Loucy (cell line): ENCODE measurements at regions not wholly inside any gene's neighbourhood (a gene's known extent, or its start where the extent isn't known, plus 50 kb on each side); places are given as distances from the start of the nearest gene placed in this dataset.
"Not testable (repeated sequence)": the region's sequence is repeated elsewhere in the genome, so short reads cannot be mapped to it uniquely, and the experiment has no call there.

Source experiments
- H2AFZ ChIP-seq: fragments of 200-600 bp; sonication (generic); 2 replicates; pipeline ENCODE4 v1.6.0; 2016; ENCODE audit warnings: antibody characterized with exemption, mild to moderate bottlenecking, low read length, moderate library complexity
- H3F3A ChIP-seq: fragments of 200-600 bp; 2 replicates; pipeline ENCODE4 v1.6.0; 2016; ENCODE audit warnings: antibody characterized with exemption, low read depth, mild to moderate bottlenecking
- H3K27me3 ChIP-seq: fragments of 200-600 bp; sonication (generic); 2 replicates; pipeline ENCODE4 v1.6.1; 2014; ENCODE audit warnings: low read length, mild to moderate bottlenecking; ENCODE audit not compliant: insufficient read depth, poor library complexity, severe bottlenecking
- H3K36me3 ChIP-seq: fragments of 200-600 bp; sonication (generic); 2 replicates; pipeline ENCODE4 v1.6.1; 2016; ENCODE audit warnings: low read length; ENCODE audit not compliant: insufficient read depth
- H3K4me1 ChIP-seq: fragments of 200-600 bp; sonication (generic); 2 replicates; pipeline ENCODE4 v1.5.1; 2014; ENCODE audit warnings: low read length, mild to moderate bottlenecking; ENCODE audit not compliant: insufficient read depth, poor library complexity, severe bottlenecking
- H3K4me2 ChIP-seq: fragments of 200-600 bp; sonication (generic); 2 replicates; pipeline ENCODE4 v1.6.0; 2014; ENCODE audit warnings: antibody characterized with exemption, low read length, low read depth, mild to moderate bottlenecking; ENCODE audit not compliant: poor library complexity, severe bottlenecking
- H3K4me3 ChIP-seq: fragments of 200-600 bp; sonication (generic); 2 replicates; pipeline ENCODE4 v1.5.1; 2014; ENCODE audit warnings: low read length, mild to moderate bottlenecking, mixed read lengths; ENCODE audit not compliant: poor library complexity, severe bottlenecking
- H3K79me2 ChIP-seq: fragments of 200-600 bp; sonication (generic); 2 replicates; pipeline ENCODE4 v1.6.1; 2014; ENCODE audit warnings: low read length; ENCODE audit not compliant: insufficient read depth
- H3K9ac ChIP-seq: fragments of 200-600 bp; sonication (generic); 2 replicates; pipeline ENCODE4 v1.6.0; 2014; ENCODE audit warnings: mild to moderate bottlenecking, low read depth, low read length, moderate library complexity; ENCODE audit not compliant: poor library complexity, severe bottlenecking
- H3K9me2 ChIP-seq: fragments of 200-600 bp; sonication (generic); replicated peaks from 2 replicates; pipeline ENCODE4 v1.6.1; 2016; ENCODE audit warnings: low read depth, low read length, mixed read lengths
- H3K9me3 ChIP-seq: fragments of 200-600 bp; sonication (generic); 2 replicates; pipeline ENCODE4 v1.6.1; 2014; ENCODE audit warnings: mild to moderate bottlenecking, antibody characterized with exemption, low read length, low read depth; ENCODE audit not compliant: insufficient read depth
- H4K20me1 ChIP-seq: fragments of 200-600 bp; sonication (generic); 2 replicates; pipeline ENCODE4 v1.6.0; 2014; ENCODE audit warnings: antibody characterized with exemption, low read length, mild to moderate bottlenecking; ENCODE audit not compliant: insufficient read depth, poor library complexity, severe bottlenecking
- EZH2phosphoT487 ChIP-seq: fragments of 200-600 bp; IDR thresholded peaks from 2 replicates; pipeline ENCODE4 v1.6.1; 2018; ENCODE audit warnings: antibody characterized with exemption, mild to moderate bottlenecking, moderate library complexity, borderline replicate concordance
- TF ChIP-seq, protein P1 (sequence below): fragments of 200-600 bp; sonication (generic); conservative IDR thresholded peaks from 2 replicates; pipeline ENCODE4 v1.5.1; 2014; ENCODE audit warnings: mild to moderate bottlenecking, antibody characterized with exemption, low read length

DNA sequence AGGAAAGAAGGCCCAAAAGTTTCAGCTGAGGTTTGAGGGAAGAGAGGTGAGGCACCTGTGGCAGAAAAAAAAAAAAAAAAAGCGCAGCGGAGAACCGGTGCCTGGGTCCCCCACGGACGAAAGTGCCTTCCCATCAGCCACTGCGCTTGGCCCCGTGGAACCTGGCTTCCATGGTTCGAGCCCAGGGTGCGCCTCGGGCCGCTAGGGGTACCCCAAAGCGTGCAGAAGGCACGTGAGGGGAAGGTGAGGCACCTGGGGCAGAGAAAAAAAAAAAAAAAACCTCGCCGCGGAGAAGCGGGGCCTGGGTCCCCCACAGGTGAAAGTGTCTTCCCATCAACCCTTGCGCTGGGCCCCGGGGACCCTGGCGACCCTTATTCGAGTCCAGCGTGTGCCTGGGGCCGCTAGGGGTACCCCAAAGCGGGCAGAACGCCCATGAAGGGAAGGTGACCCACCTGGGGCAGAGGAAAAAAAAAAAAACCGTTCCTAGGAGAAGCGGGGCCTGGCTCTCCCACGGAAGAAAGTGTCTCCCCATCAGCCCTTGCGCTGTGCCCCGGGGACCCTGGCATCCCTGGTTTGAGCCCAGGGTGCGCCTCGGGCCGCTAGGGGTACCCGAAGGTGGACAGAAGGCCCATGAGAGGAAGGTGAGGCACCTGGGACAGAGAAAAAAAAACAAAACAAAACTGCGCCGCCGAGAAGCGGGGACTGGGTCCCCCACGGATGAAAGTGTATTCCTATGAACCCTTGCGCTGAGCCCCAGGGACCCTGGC lies 228.6 kb downstream of the CCDC74A start:
- Histone ChIP-seq H3K4me2 (no peak overlapping the region), H3K4me3 (no peak overlapping the region), H3F3A (no peaks in the 10 kb centered on the region), H3K4me1 (no peaks in the 10 kb centered on the region), H3K79me2 (no peaks in the 10 kb centered on the region), H3K27me3 (no peaks in the 10 kb centered on the region), H3K9ac (no peak overlapping the region), H3K9me3 (no peaks in the 10 kb centered on the region; the same call in 1 of the 2 replicates), H2AFZ (no peak overlapping the region), H4K20me1 (no peaks in the 10 kb centered on the region), H3K9me2 (no peaks in the 10 kb centered on the region), H3K36me3 (no peaks in the 10 kb centered on the region)
- TF ChIP-seq, protein P1, sequence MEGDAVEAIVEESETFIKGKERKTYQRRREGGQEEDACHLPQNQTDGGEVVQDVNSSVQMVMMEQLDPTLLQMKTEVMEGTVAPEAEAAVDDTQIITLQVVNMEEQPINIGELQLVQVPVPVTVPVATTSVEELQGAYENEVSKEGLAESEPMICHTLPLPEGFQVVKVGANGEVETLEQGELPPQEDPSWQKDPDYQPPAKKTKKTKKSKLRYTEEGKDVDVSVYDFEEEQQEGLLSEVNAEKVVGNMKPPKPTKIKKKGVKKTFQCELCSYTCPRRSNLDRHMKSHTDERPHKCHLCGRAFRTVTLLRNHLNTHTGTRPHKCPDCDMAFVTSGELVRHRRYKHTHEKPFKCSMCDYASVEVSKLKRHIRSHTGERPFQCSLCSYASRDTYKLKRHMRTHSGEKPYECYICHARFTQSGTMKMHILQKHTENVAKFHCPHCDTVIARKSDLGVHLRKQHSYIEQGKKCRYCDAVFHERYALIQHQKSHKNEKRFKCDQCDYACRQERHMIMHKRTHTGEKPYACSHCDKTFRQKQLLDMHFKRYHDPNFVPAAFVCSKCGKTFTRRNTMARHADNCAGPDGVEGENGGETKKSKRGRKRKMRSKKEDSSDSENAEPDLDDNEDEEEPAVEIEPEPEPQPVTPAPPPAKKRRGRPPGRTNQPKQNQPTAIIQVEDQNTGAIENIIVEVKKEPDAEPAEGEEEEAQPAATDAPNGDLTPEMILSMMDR: no peak
- TF ChIP-seq EZH2phosphoT487: no peak

DNA sequence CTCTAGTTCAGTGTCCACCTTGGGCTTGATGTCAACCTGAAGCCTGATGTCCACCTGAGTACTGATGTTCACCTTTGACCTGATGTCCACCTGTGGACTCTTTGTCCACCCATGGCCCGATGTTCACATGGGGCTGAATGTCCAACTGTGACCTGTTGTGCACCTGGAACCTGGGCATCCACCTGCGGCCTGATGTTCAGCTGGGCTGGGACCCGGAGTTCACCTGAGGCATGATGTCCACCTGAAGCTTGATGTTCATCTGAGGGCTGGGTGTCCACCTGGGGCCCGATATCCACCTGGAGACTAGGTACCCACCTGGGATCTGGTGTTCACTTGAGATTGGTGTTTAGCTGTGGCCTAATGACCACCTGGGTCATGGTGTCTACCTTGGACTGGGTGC lies 231.3 kb downstream of the CCDC74A start:
- H3K4me1 ChIP-seq, H4K20me1 ChIP-seq, H3K9me3 ChIP-seq, H3K4me3 ChIP-seq, H3K4me2 ChIP-seq, H3K9me2 ChIP-seq, H3K79me2 ChIP-seq, H3K9ac ChIP-seq, H2AFZ ChIP-seq, H3F3A ChIP-seq, H3K27me3 ChIP-seq, H3K36me3 ChIP-seq: not testable (repeated sequence)

DNA sequence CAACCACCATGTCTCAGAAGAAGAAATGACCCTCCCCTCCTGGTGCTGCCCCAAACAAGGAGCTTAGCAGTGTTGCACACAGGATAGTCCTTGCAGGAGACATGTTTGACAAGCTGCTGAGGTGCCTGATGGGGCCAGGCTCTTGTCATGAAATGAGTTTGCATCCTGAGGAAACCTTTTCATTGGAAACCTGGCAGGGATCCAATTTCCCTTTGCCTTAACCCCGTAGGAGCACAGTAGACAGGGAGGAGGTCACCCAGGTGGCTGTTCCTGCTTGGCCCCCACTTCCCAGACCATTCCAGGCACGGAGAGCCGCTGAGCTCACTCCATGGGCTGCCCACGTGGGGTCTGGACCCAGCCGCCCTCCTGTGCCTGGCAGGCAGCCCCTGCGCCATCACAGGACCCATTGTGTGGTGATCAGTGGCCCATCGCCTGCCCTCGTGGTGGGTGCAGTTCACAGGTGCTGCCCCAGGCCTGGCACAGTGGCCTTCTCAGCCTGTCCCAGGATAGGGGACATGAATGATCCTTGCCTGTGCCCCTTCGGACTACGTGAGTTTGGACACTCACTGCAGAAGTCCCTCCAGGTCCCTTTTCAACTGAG lies 247.4 kb downstream of the CCDC74A start:
- H2AFZ ChIP-seq, H3K4me1 ChIP-seq, H3K9me2 ChIP-seq, H3K27me3 ChIP-seq, H3K4me2 ChIP-seq, H3K4me3 ChIP-seq, H3K9me3 ChIP-seq, H3F3A ChIP-seq, H4K20me1 ChIP-seq, H3K9ac ChIP-seq, H3K36me3 ChIP-seq, H3K79me2 ChIP-seq: not testable (repeated sequence)

DNA sequence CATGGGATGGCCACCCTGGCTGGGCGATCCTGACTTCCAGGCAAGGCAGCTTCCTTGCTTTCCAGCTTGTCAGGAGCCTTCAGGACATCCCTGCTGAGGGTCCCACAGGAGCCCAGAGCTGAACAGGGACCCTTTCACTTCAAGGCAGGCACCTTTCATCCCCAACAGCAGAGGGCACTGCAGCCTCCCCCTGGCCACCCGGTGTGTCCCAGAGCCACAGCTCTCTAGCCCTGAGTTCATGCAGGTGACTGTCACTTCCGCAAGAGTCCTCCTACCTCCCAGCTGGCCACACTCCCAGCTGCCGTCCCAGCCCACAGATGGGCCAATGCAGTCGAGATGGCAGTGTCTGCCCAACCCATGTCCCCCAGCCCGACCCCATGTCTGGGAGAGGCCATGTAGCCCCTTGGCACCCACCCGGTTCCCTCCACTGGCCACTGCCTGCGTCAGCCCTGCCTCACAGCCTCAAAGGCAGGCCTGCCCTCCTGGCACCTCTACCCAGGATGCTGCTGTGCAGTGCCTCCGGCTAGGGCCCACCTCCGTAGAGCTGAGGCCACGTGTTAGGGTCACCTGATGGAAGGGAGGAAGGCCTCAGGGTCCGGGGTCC lies 248.3 kb downstream of the CCDC74A start:
- H4K20me1 ChIP-seq, H3K4me2 ChIP-seq, H3F3A ChIP-seq, H3K4me1 ChIP-seq, H3K9ac ChIP-seq, H3K79me2 ChIP-seq, H3K36me3 ChIP-seq, H3K9me2 ChIP-seq, H3K27me3 ChIP-seq, H2AFZ ChIP-seq, H3K4me3 ChIP-seq, H3K9me3 ChIP-seq: not testable (repeated sequence)

DNA sequence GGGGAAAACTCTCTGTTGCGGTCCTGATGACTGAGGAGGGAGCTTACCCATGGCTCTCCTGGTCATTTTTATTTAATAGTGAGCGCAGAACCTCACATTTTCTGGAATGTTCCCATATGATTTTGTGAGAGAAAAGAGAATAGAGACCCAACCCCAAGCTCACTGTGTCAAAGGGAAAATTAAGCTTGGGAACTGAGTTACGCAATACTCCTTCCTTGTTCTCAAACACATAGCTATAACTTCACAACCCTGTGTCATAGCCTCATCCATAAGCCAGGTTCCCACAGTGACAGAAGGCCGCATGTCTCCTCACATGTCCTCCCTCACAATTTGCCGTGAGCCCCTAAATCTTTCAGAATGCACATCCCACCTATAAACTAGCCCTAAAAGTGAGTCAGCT lies 252.8 kb downstream of the CCDC74A start:
- not testable (repeated sequence) for H3K79me2 ChIP-seq, H3K4me1 ChIP-seq, H3K4me2 ChIP-seq, H3K27me3 ChIP-seq, H3K9me3 ChIP-seq, H3F3A ChIP-seq, H3K9me2 ChIP-seq, H3K4me3 ChIP-seq, H3K36me3 ChIP-seq, H4K20me1 ChIP-seq, H2AFZ ChIP-seq, H3K9ac ChIP-seq
